ENCODE measurements at regions not wholly inside any gene's neighbourhood (a gene's known extent, or its start where the extent isn't known, plus 50 kb on each side); places are given as distances from the start of the nearest gene placed in this dataset.

DNA sequence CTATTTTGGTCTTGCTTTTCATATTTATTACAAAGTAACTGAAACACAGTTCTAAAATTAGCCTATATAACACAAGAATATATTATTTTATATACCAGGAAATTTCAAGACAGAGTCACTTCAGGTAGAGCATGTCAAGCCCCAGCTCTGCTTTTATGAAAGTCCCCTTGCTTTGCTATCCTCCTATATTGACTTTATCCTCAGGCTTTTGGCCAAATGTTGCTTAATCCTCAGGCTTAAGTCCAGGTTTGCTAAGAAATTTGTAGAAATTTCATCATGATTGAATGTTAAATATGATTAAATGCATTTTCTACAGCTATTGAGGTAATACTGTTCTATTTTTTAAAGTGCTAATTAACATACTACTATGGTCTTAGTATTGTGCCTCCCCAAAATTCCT lies 227.6 kb downstream of the FZD1 start:
- TF ChIP-seq, protein P1, sequence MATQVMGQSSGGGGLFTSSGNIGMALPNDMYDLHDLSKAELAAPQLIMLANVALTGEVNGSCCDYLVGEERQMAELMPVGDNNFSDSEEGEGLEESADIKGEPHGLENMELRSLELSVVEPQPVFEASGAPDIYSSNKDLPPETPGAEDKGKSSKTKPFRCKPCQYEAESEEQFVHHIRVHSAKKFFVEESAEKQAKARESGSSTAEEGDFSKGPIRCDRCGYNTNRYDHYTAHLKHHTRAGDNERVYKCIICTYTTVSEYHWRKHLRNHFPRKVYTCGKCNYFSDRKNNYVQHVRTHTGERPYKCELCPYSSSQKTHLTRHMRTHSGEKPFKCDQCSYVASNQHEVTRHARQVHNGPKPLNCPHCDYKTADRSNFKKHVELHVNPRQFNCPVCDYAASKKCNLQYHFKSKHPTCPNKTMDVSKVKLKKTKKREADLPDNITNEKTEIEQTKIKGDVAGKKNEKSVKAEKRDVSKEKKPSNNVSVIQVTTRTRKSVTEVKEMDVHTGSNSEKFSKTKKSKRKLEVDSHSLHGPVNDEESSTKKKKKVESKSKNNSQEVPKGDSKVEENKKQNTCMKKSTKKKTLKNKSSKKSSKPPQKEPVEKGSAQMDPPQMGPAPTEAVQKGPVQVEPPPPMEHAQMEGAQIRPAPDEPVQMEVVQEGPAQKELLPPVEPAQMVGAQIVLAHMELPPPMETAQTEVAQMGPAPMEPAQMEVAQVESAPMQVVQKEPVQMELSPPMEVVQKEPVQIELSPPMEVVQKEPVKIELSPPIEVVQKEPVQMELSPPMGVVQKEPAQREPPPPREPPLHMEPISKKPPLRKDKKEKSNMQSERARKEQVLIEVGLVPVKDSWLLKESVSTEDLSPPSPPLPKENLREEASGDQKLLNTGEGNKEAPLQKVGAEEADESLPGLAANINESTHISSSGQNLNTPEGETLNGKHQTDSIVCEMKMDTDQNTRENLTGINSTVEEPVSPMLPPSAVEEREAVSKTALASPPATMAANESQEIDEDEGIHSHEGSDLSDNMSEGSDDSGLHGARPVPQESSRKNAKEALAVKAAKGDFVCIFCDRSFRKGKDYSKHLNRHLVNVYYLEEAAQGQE (IDR thresholded peaks at IDR 0.05; ENCODE audit: low read depth): no peak
- TF ChIP-seq RAD21 (IDR thresholded peaks at IDR 0.05; ENCODE audit: low read depth): no peak
- no peak for TF ChIP-seq NFIC (IDR thresholded peaks at IDR 0.05)
- TF ChIP-seq TAF1 (IDR thresholded peaks at IDR 0.05; ENCODE audit: low read depth): no peak
- no peak for TF ChIP-seq YY1 (IDR thresholded peaks at IDR 0.05; ENCODE audit: low read depth)
- TF ChIP-seq ZBTB7A (IDR thresholded peaks at IDR 0.05; ENCODE audit: low read depth): no peak
- TF ChIP-seq FOXM1 (IDR thresholded peaks at IDR 0.05; ENCODE audit: borderline replicate concordance, low read depth): no peak
- no peak for TF ChIP-seq EP300 (IDR thresholded peaks at IDR 0.05; ENCODE audit: borderline replicate concordance)
- no peak for TF ChIP-seq CREB1 (IDR thresholded peaks at IDR 0.05; ENCODE audit: low read depth)

DNA sequence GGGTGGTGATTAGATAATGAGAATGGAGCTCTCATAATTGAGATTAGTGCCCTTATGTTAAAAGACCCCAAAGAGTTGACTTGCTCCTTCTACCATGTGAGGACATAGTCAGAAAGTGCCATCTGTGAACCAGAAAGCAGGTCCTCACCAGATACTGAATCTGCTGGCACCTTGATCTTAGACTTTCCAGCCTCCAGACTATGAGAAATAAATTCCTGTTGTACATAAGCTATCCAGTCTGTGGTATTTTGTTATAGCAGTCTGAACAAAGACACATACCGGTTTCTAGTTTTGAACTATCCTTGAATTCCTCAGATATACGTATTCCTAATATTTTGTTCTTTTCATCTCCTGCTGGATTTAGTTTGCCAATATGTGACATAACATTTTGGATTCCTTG lies 228.1 kb downstream of the FZD1 start:
- TF ChIP-seq, protein P1 (IDR thresholded peaks at IDR 0.05; ENCODE audit: low read depth): no peak
- TF ChIP-seq EP300 (IDR thresholded peaks at IDR 0.05; ENCODE audit: borderline replicate concordance) (no peak), ZBTB7A (IDR thresholded peaks at IDR 0.05; ENCODE audit: low read depth) (no peak), TCF12 (IDR thresholded peaks at IDR 0.05; ENCODE audit: low read depth) (no peak), RAD21 (IDR thresholded peaks at IDR 0.05; ENCODE audit: low read depth) (no peak), FOXM1 (IDR thresholded peaks at IDR 0.05; ENCODE audit: borderline replicate concordance, low read depth) (no peak), CREB1 (IDR thresholded peaks at IDR 0.05; ENCODE audit: low read depth) (no peak), YY1 (IDR thresholded peaks at IDR 0.05; ENCODE audit: low read depth) (no peak), NFIC (IDR thresholded peaks at IDR 0.05) (no peak), TAF1 (IDR thresholded peaks at IDR 0.05; ENCODE audit: low read depth) (no peak), CEBPB (IDR thresholded peaks at IDR 0.05) (no peak), TEAD4 (IDR thresholded peaks at IDR 0.05) (no peak)
- TF ChIP-seq, protein P2, sequence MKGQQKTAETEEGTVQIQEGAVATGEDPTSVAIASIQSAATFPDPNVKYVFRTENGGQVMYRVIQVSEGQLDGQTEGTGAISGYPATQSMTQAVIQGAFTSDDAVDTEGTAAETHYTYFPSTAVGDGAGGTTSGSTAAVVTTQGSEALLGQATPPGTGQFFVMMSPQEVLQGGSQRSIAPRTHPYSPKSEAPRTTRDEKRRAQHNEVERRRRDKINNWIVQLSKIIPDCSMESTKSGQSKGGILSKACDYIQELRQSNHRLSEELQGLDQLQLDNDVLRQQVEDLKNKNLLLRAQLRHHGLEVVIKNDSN (IDR thresholded peaks at IDR 0.05): no peak
- TF ChIP-seq, protein P3, sequence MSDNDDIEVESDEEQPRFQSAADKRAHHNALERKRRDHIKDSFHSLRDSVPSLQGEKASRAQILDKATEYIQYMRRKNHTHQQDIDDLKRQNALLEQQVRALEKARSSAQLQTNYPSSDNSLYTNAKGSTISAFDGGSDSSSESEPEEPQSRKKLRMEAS (IDR thresholded peaks at IDR 0.05): no peak

DNA sequence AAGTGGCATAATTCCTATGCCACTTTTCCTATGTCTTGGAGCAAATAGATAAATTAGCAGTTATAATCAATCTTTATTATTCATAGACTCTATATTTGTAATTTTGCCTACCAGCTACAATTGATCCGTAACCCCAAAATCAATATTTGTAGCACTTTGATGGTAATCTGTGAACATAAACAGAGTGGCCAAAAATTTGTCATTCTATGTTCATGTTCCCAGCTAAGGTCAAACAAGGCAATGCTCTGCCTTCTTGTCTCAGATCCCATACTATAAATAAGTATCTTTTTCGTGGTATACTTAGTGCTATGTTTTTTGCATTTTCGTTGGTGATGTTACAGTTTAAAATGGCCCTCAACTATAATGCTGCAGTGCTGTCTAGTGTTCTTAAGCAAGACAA lies 228.5 kb downstream of the FZD1 start:
- TF ChIP-seq, protein P1 (IDR thresholded peaks at IDR 0.05; ENCODE audit: low read depth): no peak
- TF ChIP-seq TCF12 (IDR thresholded peaks at IDR 0.05; ENCODE audit: low read depth): no peak
- no peak for TF ChIP-seq CEBPB (IDR thresholded peaks at IDR 0.05)
- TF ChIP-seq TEAD4 (IDR thresholded peaks at IDR 0.05): no peak

DNA sequence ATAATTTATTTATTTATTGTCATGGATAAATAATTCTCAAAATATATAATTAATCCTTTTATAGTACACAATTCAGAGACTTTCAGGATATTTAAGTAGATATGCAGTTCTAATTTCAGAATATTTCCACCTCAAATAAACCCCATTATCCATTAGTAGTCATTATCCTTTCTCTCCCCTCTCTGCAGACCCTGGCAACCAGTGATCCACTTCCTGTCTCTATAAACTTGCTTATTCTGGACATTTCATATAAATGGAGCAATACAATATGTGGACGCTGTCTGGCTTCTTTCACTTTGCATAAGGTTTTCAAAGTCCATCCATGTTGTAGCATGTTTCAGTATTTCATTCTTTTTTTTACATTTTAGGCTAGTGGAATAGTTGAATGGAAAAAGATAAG lies 230.2 kb downstream of the FZD1 start:
- TF ChIP-seq TEAD4 (IDR thresholded peaks at IDR 0.05) (no peak), TAF1 (IDR thresholded peaks at IDR 0.05; ENCODE audit: low read depth) (no peak), EGR1 (IDR thresholded peaks at IDR 0.05) (no peak)

DNA sequence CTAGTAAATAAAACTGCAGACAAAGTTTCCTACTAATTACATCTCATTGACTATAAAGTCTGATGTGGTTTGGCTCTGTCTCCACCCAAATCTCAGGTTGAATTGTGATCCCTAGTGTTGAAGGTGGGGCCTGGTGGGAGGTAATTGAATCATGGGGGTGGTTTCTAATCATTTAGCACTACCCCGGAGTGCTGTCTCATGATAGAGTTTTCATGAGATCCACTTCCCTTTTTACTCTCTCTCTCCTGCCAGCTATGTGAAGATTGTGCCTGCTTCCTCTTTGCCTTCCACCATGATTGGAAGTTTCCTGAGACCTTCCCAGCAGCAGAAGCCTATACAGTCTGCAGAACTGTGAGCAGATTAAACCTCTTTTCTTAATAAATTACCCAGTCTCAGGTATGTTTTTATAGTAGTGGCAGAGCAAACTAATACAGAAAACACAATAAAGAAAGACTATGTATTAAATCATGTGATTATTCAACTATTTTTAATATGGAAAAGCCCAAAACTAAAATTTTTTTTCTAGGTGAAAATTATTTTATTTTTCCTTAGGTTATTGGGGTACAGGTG lies 232.1 kb downstream of the FZD1 start:
- TF ChIP-seq, protein P2 (IDR thresholded peaks at IDR 0.05): no peak
- TF ChIP-seq FOXM1 (IDR thresholded peaks at IDR 0.05; ENCODE audit: borderline replicate concordance, low read depth) (no peak), TEAD4 (IDR thresholded peaks at IDR 0.05) (no peak), YY1 (IDR thresholded peaks at IDR 0.05; ENCODE audit: low read depth) (no peak), RAD21 (IDR thresholded peaks at IDR 0.05; ENCODE audit: low read depth) (no peak), NFIC (IDR thresholded peaks at IDR 0.05) (no peak), CREB1 (IDR thresholded peaks at IDR 0.05; ENCODE audit: low read depth) (no peak), CEBPB (IDR thresholded peaks at IDR 0.05) (no peak), EGR1 (IDR thresholded peaks at IDR 0.05) (no peak), TCF12 (IDR thresholded peaks at IDR 0.05; ENCODE audit: low read depth) (no peak), ZBTB7A (IDR thresholded peaks at IDR 0.05; ENCODE audit: low read depth) (no peak), TAF1 (IDR thresholded peaks at IDR 0.05; ENCODE audit: low read depth) (no peak), EP300 (IDR thresholded peaks at IDR 0.05; ENCODE audit: borderline replicate concordance) (no peak)
- TF ChIP-seq, protein P1 (IDR thresholded peaks at IDR 0.05; ENCODE audit: low read depth): no peak
- TF ChIP-seq, protein P3 (IDR thresholded peaks at IDR 0.05): no peak

Measured in Ishikawa (cell line).